Esophagus squamous epithelium (tissue), 5 donors: ENCODE measurements at regions not wholly inside any gene's neighbourhood (a gene's known extent, or its start where the extent isn't known, plus 50 kb on each side); places are given as distances from the start of the nearest gene placed in this dataset.

Source experiments
- DNase-seq: peaks from one replicate; lab custom pipeline; 2025; lab: John Stamatoyannopoulos, UW
- H3K27ac ChIP-seq, 4 donors: fragments of 200-600 bp; sonication (generic); one replicate each; pipeline ENCODE4 v1.5.1; 2016 to 2019; ENCODE audit warnings: mild to moderate bottlenecking in 1 of 4
- H3K27me3 ChIP-seq, 4 donors: fragments of 200-600 bp; sonication (generic); 1 replicate in 3 of 4; 2 replicates in 1 of 4; pipeline versions ENCODE4 v1.5.1 to v1.6.0; 2017 to 2021; ENCODE audit warnings: antibody characterized with exemption in 1 of 4
- H3K36me3 ChIP-seq, 3 donors: fragments of 200-600 bp; sonication (generic); one replicate each; pipeline ENCODE4 v1.5.1; 2016 to 2019
- H3K4me1 ChIP-seq, 3 donors: fragments of 200-600 bp; sonication (generic); one replicate each; pipeline ENCODE4 v1.5.1; 2017 to 2019
- H3K4me3 ChIP-seq, 4 donors: fragments of 200-600 bp; sonication (generic); 1 replicate in 3 of 4; 2 replicates in 1 of 4; pipeline ENCODE4 v1.5.1; 2016 to 2019; ENCODE audit warnings: mild to moderate bottlenecking in 2 of 4, moderate library complexity in 1 of 4
- H3K9me3 ChIP-seq, 3 donors: fragments of 200-600 bp; sonication (generic); one replicate each; pipeline ENCODE4 v1.5.1; 2016 to 2019
- CTCF ChIP-seq, 6 experiments: fragments of 450-650 bp in 4 of 6; fragments of 200-600 bp in 2 of 6; sonication (generic) in 2 of 6; IDR thresholded peaks; one replicate each; pipeline ENCODE4 v1.5.1; 2016 to 2019; ENCODE audit warnings: antibody characterized with exemption in 6 of 6, mild to moderate bottlenecking in 4 of 6, moderate library complexity in 4 of 6
- POLR2A ChIP-seq, 4 donors: fragments of 450-650 bp; IDR thresholded peaks; one replicate each; pipeline ENCODE4 v1.6.1; 2017; ENCODE audit warnings: antibody characterized with exemption in 4 of 4, mild to moderate bottlenecking in 4 of 4, moderate library complexity in 3 of 4
- WGBS, 2 donors: methylation state at CpG; one replicate each; pipeline ENCODE4 v1.1.5; 2018; 5-methylcytosine and 5-hydroxymethylcytosine counted together
- intact Hi-C: fragments of 100-400 bp; cut with DNase I; formaldehyde crosslinking; loops from one replicate; pipeline ENCODE4 v1.15.0; 2022
- donor health status: DM: yes; HTN: yes; CAD: no.

DNA sequence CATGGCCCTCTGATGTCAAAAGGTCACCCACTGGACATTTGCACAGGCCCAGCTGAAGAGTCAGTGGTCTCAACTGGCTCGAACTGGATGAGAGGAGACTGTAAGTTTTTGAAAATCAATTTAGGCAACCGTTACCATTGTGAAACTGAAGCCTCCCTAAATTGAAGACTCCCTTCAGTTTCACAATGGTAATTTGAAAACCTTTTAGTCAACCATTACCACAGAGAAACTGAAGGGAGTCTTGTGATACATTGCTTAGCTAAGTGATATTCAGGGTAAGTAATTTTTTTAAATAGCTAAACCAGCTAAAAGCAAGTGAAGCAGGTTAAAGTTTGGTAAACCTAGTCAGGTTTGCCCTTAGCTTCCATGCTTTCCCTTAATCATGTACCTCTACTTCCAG, 197.3 kb upstream of the NT5E start:
- 55 to 56% methylated on average over 2 of the region's 2 CpGs for WGBS, 2 donors
- TF ChIP-seq CTCF (IDR thresholded peaks at IDR 0.05), result no peak
- no peak for TF ChIP-seq POLR2A (IDR thresholded peaks at IDR 0.05)

GRCh38 chr6:85252085-85252484, 197.8 kb upstream of the NT5E start:
- TF ChIP-seq CTCF (IDR thresholded peaks at IDR 0.05), result no peak
- TF ChIP-seq POLR2A (IDR thresholded peaks at IDR 0.05), result no peak
- no peaks in the 10 kb centered on the region for H3K36me3 ChIP-seq
- 31 to 45% methylated on average over 2 of the region's 2 CpGs for WGBS, 2 donors
- no peak overlapping the region for H3K4me3 ChIP-seq
- intact Hi-C loops, result no loop called here
- no peaks in the 10 kb centered on the region for H3K27me3 ChIP-seq
- peaks cover 0 to 8% (median 0%) of the 10 kb centered on the region in 3 donors for H3K9me3 ChIP-seq
- no peaks in the 10 kb centered on the region for H3K4me1 ChIP-seq
- H3K27ac ChIP-seq, result no peak overlapping the region
- DNase-seq, result no peak

More for the DNA sequence above, 197.3 kb upstream of the NT5E start:
- intact Hi-C loops, result no loop called here
- Histone ChIP-seq H3K4me1 (no peaks in the 10 kb centered on the region), H3K36me3 (no peaks in the 10 kb centered on the region), H3K27ac (no peak overlapping the region), H3K9me3 (peaks cover 0 to 8% (median 0%) of the 10 kb centered on the region in 3 donors), H3K27me3 (no peaks in the 10 kb centered on the region), H3K4me3 (no peak overlapping the region)
- DNase-seq, result no peak

GRCh38 chr6:85251300-85251699, 198.6 kb upstream of the NT5E start:
- no peak overlapping the region for H3K4me3 ChIP-seq
- no peak overlapping the region for H3K27ac ChIP-seq
- no peak for DNase-seq
- TF ChIP-seq CTCF (IDR thresholded peaks at IDR 0.05) (no peak), POLR2A (IDR thresholded peaks at IDR 0.05) (no peak)
- WGBS, 2 donors, result 33 to 79% methylated on average over 1 of the region's 1 CpG
- H3K9me3 ChIP-seq, result peaks cover 0 to 8% (median 0%) of the 10 kb centered on the region in 3 donors
- no peaks in the 10 kb centered on the region for H3K27me3 ChIP-seq
- H3K36me3 ChIP-seq, result no peaks in the 10 kb centered on the region
- intact Hi-C loops, result no loop called here
- no peaks in the 10 kb centered on the region for H3K4me1 ChIP-seq

DNA sequence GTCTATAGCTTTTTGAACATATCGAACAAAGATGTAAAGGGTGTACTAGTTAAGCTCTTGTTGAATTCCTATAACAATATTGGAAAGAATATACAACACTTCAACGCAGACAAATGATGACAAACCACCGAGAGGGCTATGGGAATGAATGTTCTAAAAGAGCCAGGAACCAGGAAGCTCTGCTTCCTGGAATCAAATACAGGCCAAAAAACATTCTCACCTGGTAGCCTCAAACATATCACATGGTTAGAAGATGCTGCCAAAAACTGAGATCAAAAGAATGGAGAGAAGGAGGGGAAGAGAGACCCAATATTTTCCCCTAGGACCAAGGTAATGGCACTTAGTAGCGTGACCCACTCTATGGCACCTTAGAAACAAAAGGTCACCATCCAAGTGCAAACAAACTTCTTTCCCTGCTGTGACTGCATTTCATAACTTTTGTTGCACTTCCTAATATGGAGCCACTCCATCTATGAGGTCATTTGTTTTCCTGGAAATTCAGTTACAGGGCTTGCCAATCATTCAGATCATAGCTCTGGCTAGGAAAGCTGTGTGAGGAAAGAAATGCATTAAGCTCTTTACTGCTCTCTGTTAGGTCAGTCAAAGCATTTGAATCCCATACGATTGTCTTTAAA, 199.2 kb upstream of the NT5E start:
- 73 to 79% methylated on average over 5 of the region's 5 CpGs for WGBS, 2 donors
- DNase-seq, result no peak
- intact Hi-C loops, result no loop called here
- Histone ChIP-seq H3K9me3 (peaks cover 0 to 8% (median 0%) of the 10 kb centered on the region in 3 donors), H3K27me3 (no peaks in the 10 kb centered on the region), H3K4me1 (no peaks in the 10 kb centered on the region), H3K36me3 (no peaks in the 10 kb centered on the region), H3K4me3 (no peak overlapping the region), H3K27ac (no peak overlapping the region)
- no peak for TF ChIP-seq POLR2A (IDR thresholded peaks at IDR 0.05)
- no peak for TF ChIP-seq CTCF (IDR thresholded peaks at IDR 0.05)

DNA sequence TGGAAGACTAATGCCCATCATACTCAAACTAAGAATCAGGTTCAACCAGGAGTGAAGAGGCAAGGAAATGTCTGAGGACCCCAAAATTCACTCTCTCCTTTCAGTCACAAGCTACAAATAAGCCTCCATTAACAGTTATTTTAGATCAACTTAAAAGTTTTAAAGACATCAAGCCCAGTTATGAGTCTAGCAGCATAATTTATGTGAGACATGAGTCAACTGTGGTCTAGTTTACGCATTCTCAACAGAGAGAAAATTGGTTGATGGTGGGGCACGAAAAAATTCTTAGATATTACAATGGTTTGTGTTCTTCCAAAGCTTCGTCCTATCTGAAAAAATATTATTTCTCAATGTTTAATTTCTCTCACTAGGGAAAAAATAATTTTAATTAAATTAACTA, 204.9 kb upstream of the NT5E start:
- WGBS, 2 donors, result 56 to 74% methylated on average over 3 of the region's 3 CpGs
- intact Hi-C loops, result no loop called here
- DNase-seq, result no peak
- no peak for TF ChIP-seq POLR2A (IDR thresholded peaks at IDR 0.05)
- TF ChIP-seq CTCF (IDR thresholded peaks at IDR 0.05), result no peak
- no peaks in the 10 kb centered on the region for H3K4me1 ChIP-seq
- no peaks in the 10 kb centered on the region for H3K36me3 ChIP-seq
- no peaks in the 10 kb centered on the region for H3K27me3 ChIP-seq
- H3K4me3 ChIP-seq, result no peak overlapping the region
- H3K27ac ChIP-seq, result no peak overlapping the region
- no peaks in the 10 kb centered on the region for H3K9me3 ChIP-seq
